ENCODE measurements at regions not wholly inside any gene's neighbourhood (a gene's known extent, or its start where the extent isn't known, plus 50 kb on each side); places are given as distances from the start of the nearest gene placed in this dataset.

GRCh38 chr1:105655032-105655431 is 1401.4 kb upstream of the PRMT6 start:
- DNase-seq (ENCODE audit: extremely low read depth, low read depth) = no peak
- TF ChIP-seq CTCF (IDR thresholded peaks at IDR 0.05; ENCODE audit: low read depth, low read length) = no peak

- no peak for DNase-seq (ENCODE audit: extremely low read depth, low read depth)
Observed at GRCh38 chr1:105664495-105664894, 1392.0 kb upstream of the PRMT6 start.

GRCh38 chr1:105678334-105678733 is 1378.1 kb upstream of the PRMT6 start:
- DNase-seq (ENCODE audit: extremely low read depth, low read depth) = no peak

More at GRCh38 chr1:105664495-105664894, 1392.0 kb upstream of the PRMT6 start:
- TF ChIP-seq CTCF (IDR thresholded peaks at IDR 0.05; ENCODE audit: low read depth, low read length) = no peak

DNA sequence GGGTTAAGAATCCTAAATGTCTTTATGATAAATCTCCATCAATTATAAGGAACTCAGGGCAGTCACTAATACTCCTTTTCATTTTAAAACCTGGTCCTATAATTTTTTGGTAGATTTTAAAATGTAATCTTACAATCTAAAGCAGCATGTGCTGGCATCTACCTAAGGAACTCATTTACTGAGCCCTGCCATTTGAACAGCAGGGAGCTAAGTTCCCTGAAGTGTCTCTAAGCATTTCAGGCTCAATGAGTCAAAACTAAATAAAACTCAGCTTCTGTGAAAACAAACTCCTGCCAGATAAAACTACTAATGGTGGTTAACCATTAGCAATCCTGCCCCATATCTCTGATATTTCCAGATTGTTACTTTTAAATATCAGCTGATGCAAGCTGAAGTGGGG is 1371.8 kb upstream of the PRMT6 start:
- no peak for TF ChIP-seq CTCF (IDR thresholded peaks at IDR 0.05; ENCODE audit: low read depth, low read length)
- DNase-seq (ENCODE audit: extremely low read depth, low read depth) = no peak

More at GRCh38 chr1:105678334-105678733, 1378.1 kb upstream of the PRMT6 start:
- TF ChIP-seq CTCF (IDR thresholded peaks at IDR 0.05; ENCODE audit: low read depth, low read length) = no peak

- no peak for TF ChIP-seq CTCF (IDR thresholded peaks at IDR 0.05; ENCODE audit: low read depth, low read length)
Observed at GRCh38 chr1:105686026-105686425, 1370.4 kb upstream of the PRMT6 start.

GRCh38 chr1:105686874-105687690 is 1369.4 kb upstream of the PRMT6 start:
- DNase-seq (ENCODE audit: extremely low read depth, low read depth) = no peak
- TF ChIP-seq CTCF (IDR thresholded peaks at IDR 0.05; ENCODE audit: low read depth, low read length) = no peak

More at GRCh38 chr1:105686026-105686425, 1370.4 kb upstream of the PRMT6 start:
- DNase-seq (ENCODE audit: extremely low read depth, low read depth) = no peak

- DNase-seq (ENCODE audit: extremely low read depth, low read depth) = no peak
- no peak for TF ChIP-seq CTCF (IDR thresholded peaks at IDR 0.05; ENCODE audit: low read depth, low read length)
Observed at GRCh38 chr1:105700723-105701122, 1355.8 kb upstream of the PRMT6 start.
